ENCODE measurements at regions not wholly inside any gene's neighbourhood (a gene's known extent, or its start where the extent isn't known, plus 50 kb on each side); places are given as distances from the start of the nearest gene placed in this dataset.
"Not testable (repeated sequence)": the region's sequence is repeated elsewhere in the genome, so short reads cannot be mapped to it uniquely, and the experiment has no call there.

- no peak for DNase-seq (ENCODE audit: low spot score)
These were observed 101.2 kb downstream of the NFKBIZ start for GRCh38 chr3:101950510-101950909.

- DNase-seq (ENCODE audit: low spot score) = no peak
These were observed 101.8 kb downstream of the NFKBIZ start for GRCh38 chr3:101950985-101951733.

DNA sequence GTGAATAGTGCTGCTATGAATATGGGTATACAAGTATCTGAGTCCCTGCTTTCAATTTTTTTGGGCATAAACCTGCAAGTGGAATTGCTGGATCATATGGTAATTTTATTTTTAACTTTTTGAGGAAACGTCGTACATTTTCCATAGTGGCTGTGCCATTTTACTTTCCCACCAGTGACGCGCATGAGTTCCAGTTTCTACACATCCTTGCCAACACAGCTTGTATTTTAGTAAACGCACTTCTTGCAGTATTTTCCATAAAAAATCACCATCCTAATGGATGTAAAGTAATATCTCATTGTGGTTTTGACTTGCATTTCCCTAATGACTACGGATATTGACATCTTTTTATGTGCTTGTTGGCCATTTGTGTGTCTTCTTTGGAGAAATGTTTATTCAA is 105.0 kb downstream of the NFKBIZ start:
- DNase-seq (ENCODE audit: low spot score) = no peak

- no peak for DNase-seq (ENCODE audit: low spot score)
These were observed 105.6 kb downstream of the NFKBIZ start for GRCh38 chr3:101954936-101955335.

DNA sequence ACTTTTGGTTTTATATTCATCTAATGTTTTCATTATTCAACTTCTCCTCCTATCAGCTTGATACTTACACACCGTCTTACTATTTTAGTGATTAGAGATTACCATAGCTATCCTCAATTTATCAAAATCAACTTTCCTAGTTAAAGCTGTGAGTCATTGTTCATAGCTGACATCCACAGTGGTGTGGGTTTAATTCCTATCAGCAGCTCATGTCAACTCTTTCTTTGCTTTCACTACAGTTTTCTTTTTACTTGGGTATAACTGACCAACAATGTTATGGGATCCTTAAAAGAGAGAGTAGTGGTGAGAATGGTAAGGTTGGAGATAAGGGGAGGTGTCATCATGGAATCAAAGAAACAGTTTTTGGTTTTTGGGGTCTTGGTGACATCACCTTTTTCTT is 112.7 kb downstream of the NFKBIZ start:
- DNase-seq (ENCODE audit: low spot score) = no peak

DNA sequence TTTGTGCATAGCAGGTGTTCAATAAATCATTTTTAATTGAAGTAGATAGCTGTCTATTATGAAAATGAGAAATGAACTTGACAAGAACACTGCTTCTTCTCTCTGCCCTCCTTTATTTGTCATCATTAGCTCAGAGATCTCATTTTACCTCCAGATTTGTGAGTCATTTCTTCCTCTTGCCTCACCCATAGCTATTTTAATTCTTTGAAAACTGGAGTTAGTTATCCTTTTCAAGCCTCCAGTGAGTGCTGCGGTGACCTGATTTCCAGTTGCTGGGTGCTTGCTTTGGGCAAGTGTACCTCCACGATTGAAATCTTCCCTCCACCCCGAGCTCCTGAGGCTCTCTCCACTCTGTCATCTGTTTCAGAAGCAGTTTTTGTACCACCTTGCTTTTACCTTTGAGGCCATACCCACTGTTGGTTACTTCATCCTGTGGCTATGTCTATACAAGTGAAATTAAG is 114.6 kb downstream of the NFKBIZ start:
- DNase-seq (ENCODE audit: low spot score) = no peak

DNA sequence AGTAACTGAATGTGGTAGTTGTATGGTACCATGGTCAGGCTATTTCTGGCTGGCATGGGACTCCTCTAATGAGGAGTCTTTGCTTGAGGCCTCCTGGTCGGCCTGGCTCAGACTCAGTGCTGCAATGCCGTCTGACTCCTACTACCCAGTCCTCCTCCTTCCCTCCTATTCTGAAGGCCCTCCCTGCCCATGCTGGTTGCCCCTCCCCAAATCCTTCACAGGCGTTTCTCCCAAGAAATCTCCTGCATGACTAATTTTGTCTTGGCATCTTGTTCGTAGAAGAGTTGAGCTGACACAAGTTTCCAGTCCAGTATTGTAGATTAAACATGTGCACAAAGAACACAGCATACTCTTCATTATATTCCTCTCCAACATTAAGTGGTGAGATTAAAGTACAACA is 115.5 kb downstream of the NFKBIZ start:
- DNase-seq (ENCODE audit: low spot score) = no peak

- no peak for DNase-seq (ENCODE audit: low spot score)
These were observed 116.9 kb downstream of the NFKBIZ start for GRCh38 chr3:101966226-101966625.

- DNase-seq (ENCODE audit: low spot score) = no peak
These were observed 120.9 kb downstream of the NFKBIZ start for GRCh38 chr3:101970212-101970611.

- no peak for DNase-seq (ENCODE audit: low spot score)
These were observed 121.6 kb downstream of the NFKBIZ start for GRCh38 chr3:101970905-101971304.

GRCh38 chr3:101972430-101973162 is 123.3 kb downstream of the NFKBIZ start:
- DNase-seq (ENCODE audit: low spot score) = no peak

GRCh38 chr3:101973163-101973505 is 123.8 kb downstream of the NFKBIZ start:
- no peak for DNase-seq (ENCODE audit: low spot score)

GRCh38 chr3:101975415-101975814 is 126.1 kb downstream of the NFKBIZ start:
- DNase-seq (ENCODE audit: low spot score) = not testable (repeated sequence)

GRCh38 chr3:101976473-101976872 is 127.2 kb downstream of the NFKBIZ start:
- DNase-seq (ENCODE audit: low spot score) = no peak

DNA sequence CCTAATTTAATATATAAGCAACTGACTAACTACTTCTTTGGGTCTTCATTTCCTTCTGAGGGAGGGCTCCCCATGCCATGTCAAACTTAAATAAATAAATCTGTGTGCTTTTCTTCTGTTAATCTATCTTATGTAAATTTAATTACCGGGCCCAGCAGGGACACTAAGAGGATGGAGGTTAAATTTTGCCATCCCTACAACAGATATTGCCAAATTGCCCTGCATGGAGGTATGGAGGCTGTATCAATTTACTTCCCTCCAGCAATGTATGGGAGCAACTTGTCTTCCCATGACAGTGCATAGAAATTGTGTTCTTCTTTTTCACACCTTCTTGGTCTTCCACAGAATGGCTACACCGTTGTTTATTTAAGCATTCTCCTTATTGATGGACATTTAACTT is 129.0 kb downstream of the NFKBIZ start:
- no peak for DNase-seq (ENCODE audit: low spot score)

- no peak for DNase-seq (ENCODE audit: low spot score)
These were observed 129.7 kb downstream of the NFKBIZ start for GRCh38 chr3:101979033-101979432.

DNA sequence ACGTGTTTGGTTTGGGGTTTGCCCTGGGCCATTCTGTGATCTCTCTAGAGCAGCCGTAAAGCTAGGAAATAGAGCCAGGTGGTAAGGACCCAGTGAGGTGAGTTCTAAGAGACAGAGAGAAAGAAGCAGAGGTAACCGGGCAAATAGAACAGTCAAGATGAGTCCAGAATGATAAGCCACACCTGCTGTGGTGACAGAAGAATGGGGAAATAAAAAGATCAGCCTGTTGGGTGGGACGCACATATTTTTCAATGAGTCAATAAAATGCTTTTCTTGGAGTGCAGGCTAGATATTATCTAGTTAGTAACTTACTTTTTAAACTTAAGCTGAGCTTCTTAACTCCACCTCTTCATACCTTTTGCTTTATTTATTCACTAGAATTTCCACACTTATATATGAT is 135.0 kb downstream of the NFKBIZ start:
- DNase-seq (ENCODE audit: low spot score) = no peak

- no peak for DNase-seq (ENCODE audit: low spot score)
These were observed 139.3 kb downstream of the NFKBIZ start for GRCh38 chr3:101988596-101988995.

- DNase-seq (ENCODE audit: low spot score) = no peak
These were observed 140.4 kb downstream of the NFKBIZ start for GRCh38 chr3:101989578-101990200.

- DNase-seq (ENCODE audit: low spot score) = no peak
These were observed 143.5 kb downstream of the NFKBIZ start for GRCh38 chr3:101992863-101993262.

DNA sequence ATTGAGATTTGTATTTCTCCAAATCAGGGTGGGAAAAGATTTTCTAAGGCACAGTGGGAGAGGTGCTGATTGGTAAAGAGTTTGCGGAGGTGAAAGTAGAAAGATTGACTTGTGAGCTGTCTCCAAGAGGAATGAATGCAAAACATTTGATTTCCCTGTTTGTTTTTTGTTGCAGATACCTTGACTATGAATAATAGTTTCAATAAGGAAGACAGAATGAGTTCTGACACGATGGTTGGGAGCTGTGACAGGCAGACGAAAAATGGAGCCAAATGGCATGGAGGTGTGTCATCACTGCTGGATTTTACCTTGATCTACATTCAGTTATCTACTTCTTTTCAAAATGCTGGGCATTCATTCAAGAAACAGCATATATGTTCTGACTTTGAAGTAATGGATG is 145.1 kb downstream of the NFKBIZ start:
- DNase-seq (ENCODE audit: low spot score) = no peak

DNA sequence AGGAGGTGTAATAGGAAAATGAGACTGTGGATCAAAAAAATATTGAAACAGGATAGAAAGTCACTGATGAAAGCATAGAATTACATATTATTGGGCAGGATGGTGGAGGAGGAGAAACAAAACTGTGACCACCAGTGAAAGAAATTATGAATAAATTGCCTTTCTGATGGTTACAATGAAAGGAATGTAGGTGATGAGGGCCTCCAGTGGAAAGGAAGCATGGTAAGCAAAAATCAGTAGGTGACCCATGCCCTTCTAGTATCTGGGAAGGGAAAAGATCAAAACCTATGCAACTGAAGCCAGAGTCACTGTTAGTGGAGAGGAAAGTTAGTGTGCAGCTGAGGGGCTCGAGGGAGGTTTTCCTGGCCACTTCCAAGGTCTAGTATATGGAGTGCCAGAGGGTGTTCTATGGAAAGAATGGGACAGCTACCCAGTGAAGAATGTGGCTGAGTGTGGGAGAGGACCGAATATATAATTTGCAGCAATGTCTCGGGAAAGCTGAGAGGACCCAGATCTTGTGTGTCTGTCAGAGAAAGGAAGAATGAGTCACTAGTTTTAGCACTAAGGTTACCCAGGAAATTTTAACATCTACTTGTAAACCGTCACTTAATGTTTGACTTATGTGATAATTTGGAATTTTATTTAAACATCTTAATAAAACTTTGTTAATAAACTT is 146.2 kb downstream of the NFKBIZ start:
- no peak for DNase-seq (ENCODE audit: low spot score)

- DNase-seq (ENCODE audit: low spot score) = no peak
These were observed 147.5 kb downstream of the NFKBIZ start for GRCh38 chr3:101996832-101997231.
